Osteocyte (in vitro differentiated cells): ENCODE measurements at regions not wholly inside any gene's neighbourhood (a gene's known extent, or its start where the extent isn't known, plus 50 kb on each side); places are given as distances from the start of the nearest gene placed in this dataset.
"Not testable (repeated sequence)": the region's sequence is repeated elsewhere in the genome, so short reads cannot be mapped to it uniquely, and the experiment has no call there.

Experiments
- DNase-seq: peaks from one replicate; pipeline ENCODE4 v3.0.0; 2021; ENCODE audit warnings: mixed read lengths; ENCODE audit not compliant: unreplicated experiment; ENCODE audit errors: extremely low spot score
- H3K27ac Mint-ChIP-seq: one replicate; pipeline ENCODE4 v1.8.0; 2021; ENCODE audit warnings: mild to moderate bottlenecking, mixed read lengths; ENCODE audit not compliant: unreplicated experiment
- H3K27me3 Mint-ChIP-seq: one replicate; pipeline ENCODE4 v1.8.0; 2021; ENCODE audit warnings: mixed read lengths; ENCODE audit not compliant: unreplicated experiment
- H3K36me3 Mint-ChIP-seq: one replicate; pipeline ENCODE4 v1.8.0; 2021; ENCODE audit warnings: mixed read lengths; ENCODE audit not compliant: unreplicated experiment
- H3K4me1 Mint-ChIP-seq: one replicate; pipeline ENCODE4 v1.8.0; 2021; ENCODE audit warnings: mixed read lengths; ENCODE audit not compliant: unreplicated experiment
- H3K4me3 Mint-ChIP-seq: one replicate; pipeline ENCODE4 v1.8.0; 2021; ENCODE audit warnings: mild to moderate bottlenecking, moderate library complexity, mixed read lengths; ENCODE audit not compliant: unreplicated experiment
- H3K9me3 Mint-ChIP-seq: one replicate; pipeline ENCODE4 v1.8.0; 2021; ENCODE audit warnings: mixed read lengths; ENCODE audit not compliant: unreplicated experiment
- CTCF ChIP-seq: fragments of 200-600 bp; sonication (generic); IDR thresholded peaks from 2 replicates; pipeline ENCODE4 v1.5.0; 2021; ENCODE audit warnings: antibody characterized with exemption, mild to moderate bottlenecking, moderate library complexity

GRCh38 chrY:10092342-10092741, 564.7 kb downstream of the TSPY10 start:
- H3K4me3 Mint-ChIP-seq: no peak overlapping the region
- no peaks in the 10 kb centered on the region for H3K4me1 Mint-ChIP-seq
- no peak overlapping the region for H3K27ac Mint-ChIP-seq
- H3K27me3 Mint-ChIP-seq: no peaks in the 10 kb centered on the region
- no peaks in the 10 kb centered on the region for H3K9me3 Mint-ChIP-seq
- no peak for TF ChIP-seq CTCF
- peak; percentile 72 for DNase-seq
- no peaks in the 10 kb centered on the region for H3K36me3 Mint-ChIP-seq

- DNase-seq: peak; percentile 77
- H3K36me3 Mint-ChIP-seq, H3K27ac Mint-ChIP-seq, H3K4me1 Mint-ChIP-seq, H3K27me3 Mint-ChIP-seq, H3K4me3 Mint-ChIP-seq: not testable (repeated sequence)
- H3K9me3 Mint-ChIP-seq: peaks cover 11% of the 10 kb centered on the region
Measured at GRCh38 chrY:10106252-10106651, 578.6 kb downstream of the TSPY10 start.
